Activated CD4-positive, alpha-beta T cell treated with anti-CD3 and anti-CD28 coated beads for 36 hours (primary cell): ENCODE measurements at regions not wholly inside any gene's neighbourhood (a gene's known extent, or its start where the extent isn't known, plus 50 kb on each side); places are given as distances from the start of the nearest gene placed in this dataset.

Experiments
- ATAC-seq: fragments of 200-7000 bp; cut with Tn5 transposase; one replicate; pipeline ENCODE4 v1.10.0; 2021; ENCODE audit warnings: mild to moderate bottlenecking, moderate library complexity
- CTCF ChIA-PET: fragments of 350-600 bp; sonication (Branson Sonifier 250); formaldehyde crosslinking; loops from one replicate; lab custom pipeline; 2021; ENCODE audit warnings: antibody characterized with exemption; lab: Charles Lee
- POLR2A ChIA-PET: fragments of 350-600 bp; sonication (Branson Sonifier 250); formaldehyde crosslinking; loops from one replicate; lab custom pipeline; 2021; ENCODE audit warnings: antibody characterized with exemption, inconsistent platforms; lab: Charles Lee
- DNase-seq: peaks from one replicate; pipeline ENCODE4 v3.0.0-alpha.2; 2020
- H3K27ac Mint-ChIP-seq: one replicate; pipeline ENCODE4 v1.8.0; 2021; ENCODE audit warnings: mixed read lengths
- H3K27me3 Mint-ChIP-seq: one replicate; pipeline ENCODE4 v1.8.0; 2021; ENCODE audit warnings: mixed read lengths
- H3K36me3 Mint-ChIP-seq: one replicate; pipeline ENCODE4 v1.8.0; 2021; ENCODE audit warnings: low read depth, mixed read lengths
- H3K4me1 Mint-ChIP-seq: one replicate; pipeline ENCODE4 v1.8.0; 2021; ENCODE audit warnings: mixed read lengths
- H3K4me3 Mint-ChIP-seq: one replicate; pipeline ENCODE4 v1.8.0; 2021; ENCODE audit warnings: mild to moderate bottlenecking, moderate library complexity, mixed read lengths
- H3K9me3 Mint-ChIP-seq: one replicate; pipeline ENCODE4 v1.8.0; 2021; ENCODE audit warnings: low read depth, mixed read lengths
- intact Hi-C, 2 experiments: fragments of 100-400 bp; cut with DNase I in 1 of 2; cut with micrococcal nuclease in 1 of 2; formaldehyde crosslinking; loops; one replicate each; pipeline versions ENCODE4 v1.14.2 to v1.15.1; 2022 to 2024; cut with DNase I, micrococcal nuclease

GRCh38 chr15:25556136-25556535 is 117.3 kb upstream of the UBE3A start:
- Mint-ChIP-seq H3K27me3 (no peaks in the 10 kb centered on the region), H3K4me3 (no peak overlapping the region), H3K9me3 (peaks cover 5% of the 10 kb centered on the region), H3K36me3 (no peaks in the 10 kb centered on the region), H3K4me1 (no peaks in the 10 kb centered on the region), H3K27ac (no peak overlapping the region)
- ATAC-seq (no peak), DNase-seq (no peak)
- CTCF ChIA-PET, result no interaction called here
- POLR2A ChIA-PET, result no interaction called here
- intact Hi-C loops, result loop anchor here in 1 of 2 experiments (10.0 kb wide), 1 partner anchor 301 kb away; no protein-coding TSS in a partner anchor

DNA sequence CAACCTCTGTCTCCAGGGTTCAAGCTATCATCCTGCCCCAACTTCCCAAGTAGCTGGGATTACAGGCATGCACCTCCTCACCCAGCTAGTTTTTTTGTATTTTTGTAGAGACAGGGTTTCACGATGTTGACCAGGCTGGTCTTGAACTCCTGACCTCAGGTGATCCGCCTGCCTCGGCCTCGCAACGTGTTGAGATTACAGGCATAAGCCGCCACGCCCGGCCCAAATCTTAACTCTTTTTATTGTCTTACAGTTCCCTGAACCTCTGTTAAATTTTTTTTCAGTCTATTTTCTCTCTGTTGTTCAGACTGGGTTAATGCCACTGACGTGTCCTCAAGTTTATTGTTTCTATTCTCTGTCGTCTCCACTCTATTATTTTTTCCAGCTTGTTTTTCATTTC is 115.8 kb upstream of the UBE3A start:
- ATAC-seq (no peak), DNase-seq (no peak)
- Mint-ChIP-seq H3K4me3 (no peak overlapping the region), H3K9me3 (peaks cover under 1% of the 10 kb centered on the region), H3K27ac (no peak overlapping the region), H3K36me3 (no peaks in the 10 kb centered on the region), H3K4me1 (no peaks in the 10 kb centered on the region), H3K27me3 (no peaks in the 10 kb centered on the region)
- intact Hi-C loops, result loop anchor here in 1 of 2 experiments (10.0 kb wide), 1 partner anchor 300 kb away; no protein-coding TSS in a partner anchor
- ChIA-PET POLR2A (no interaction called here), CTCF (no interaction called here)

DNA sequence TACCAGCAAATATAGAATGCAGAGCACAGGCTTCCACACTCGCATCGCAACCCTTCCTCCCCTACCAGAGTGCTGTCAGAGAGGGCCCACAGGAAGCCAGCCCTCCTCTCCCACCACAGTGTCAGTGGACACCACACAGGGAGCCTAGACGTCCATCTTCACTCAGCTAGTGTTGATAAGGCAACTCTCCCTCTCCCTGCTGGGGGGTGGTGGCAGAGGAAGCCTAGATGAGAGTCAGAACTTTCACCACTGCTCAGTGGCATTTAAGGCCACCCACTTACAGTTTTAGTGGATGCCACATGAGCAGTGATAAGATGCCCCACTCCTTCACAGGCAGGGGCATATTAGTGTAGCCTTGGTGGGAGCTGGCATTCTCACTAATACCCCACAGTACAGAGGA is 109.8 kb upstream of the UBE3A start:
- Mint-ChIP-seq H3K27me3 (no peaks in the 10 kb centered on the region), H3K9me3 (peaks cover 2% of the 10 kb centered on the region), H3K4me3 (no peak overlapping the region), H3K4me1 (peaks cover 2% of the 10 kb centered on the region), H3K27ac (no peak overlapping the region), H3K36me3 (no peaks in the 10 kb centered on the region)
- ATAC-seq (no peak), DNase-seq (no peak)
- intact Hi-C loops, result no loop called here
- ChIA-PET CTCF (interaction anchor here (0.6 kb wide), 1 partner anchor 222 kb away, joined by 3 read pairs; no protein-coding TSS in a partner anchor), POLR2A (no interaction called here)

DNA sequence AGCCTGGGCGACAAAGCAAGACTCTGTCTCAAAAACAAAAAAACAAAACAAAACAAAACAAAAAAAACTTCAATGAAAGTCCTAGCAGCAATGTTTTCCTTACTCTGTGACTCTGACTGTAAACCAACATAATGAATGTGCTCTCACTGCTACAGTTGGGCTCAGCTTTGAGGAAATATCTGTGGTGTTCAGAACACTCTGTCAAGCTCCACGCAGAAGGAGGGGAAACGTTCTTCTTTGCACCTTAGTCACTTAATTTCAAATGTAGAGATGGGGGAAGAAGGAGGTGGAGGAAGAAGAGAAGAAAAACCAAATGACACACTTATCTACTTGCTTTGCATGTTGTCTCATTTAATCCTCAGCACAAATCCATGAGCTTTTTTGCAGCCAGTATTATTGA is 107.1 kb upstream of the UBE3A start:
- intact Hi-C loops, result no loop called here
- DNase-seq (no peak), ATAC-seq (no peak)
- Mint-ChIP-seq H3K36me3 (no peaks in the 10 kb centered on the region), H3K9me3 (peaks cover 2% of the 10 kb centered on the region), H3K27me3 (no peaks in the 10 kb centered on the region), H3K4me3 (no peak overlapping the region), H3K4me1 (peaks cover 2% of the 10 kb centered on the region), H3K27ac (no peak overlapping the region)
- ChIA-PET CTCF (no interaction called here), POLR2A (no interaction called here)

DNA sequence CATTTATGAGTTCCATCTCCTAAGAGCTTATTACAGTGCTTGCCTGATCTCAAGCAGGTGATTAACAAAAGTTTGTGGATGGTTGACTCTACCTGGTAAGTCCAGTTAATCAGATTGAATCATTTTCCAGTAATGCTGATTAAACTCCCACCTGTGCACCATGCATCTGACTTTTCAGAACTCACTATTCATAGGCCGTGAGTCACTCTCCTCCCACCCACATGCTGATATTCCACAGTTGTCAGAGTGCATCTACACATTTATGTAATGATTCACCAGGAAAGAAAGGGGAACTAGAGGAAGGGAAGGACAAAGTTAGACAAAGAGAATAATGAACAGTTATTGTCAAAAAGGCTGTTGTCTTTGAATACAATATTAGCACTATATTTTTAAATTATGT is 106.2 kb upstream of the UBE3A start:
- ATAC-seq (peak; percentile 47), DNase-seq (peak; percentile 16)
- no peaks in the 10 kb centered on the region for H3K36me3 Mint-ChIP-seq
- no peaks in the 10 kb centered on the region for H3K27me3 Mint-ChIP-seq
- H3K27ac Mint-ChIP-seq, result no peak overlapping the region
- intact Hi-C loops, result no loop called here
- H3K4me1 Mint-ChIP-seq, result peaks cover 2% of the 10 kb centered on the region
- POLR2A ChIA-PET, result no interaction called here
- H3K4me3 Mint-ChIP-seq, result no peak overlapping the region
- CTCF ChIA-PET, result no interaction called here
- peaks cover 2% of the 10 kb centered on the region for H3K9me3 Mint-ChIP-seq

DNA sequence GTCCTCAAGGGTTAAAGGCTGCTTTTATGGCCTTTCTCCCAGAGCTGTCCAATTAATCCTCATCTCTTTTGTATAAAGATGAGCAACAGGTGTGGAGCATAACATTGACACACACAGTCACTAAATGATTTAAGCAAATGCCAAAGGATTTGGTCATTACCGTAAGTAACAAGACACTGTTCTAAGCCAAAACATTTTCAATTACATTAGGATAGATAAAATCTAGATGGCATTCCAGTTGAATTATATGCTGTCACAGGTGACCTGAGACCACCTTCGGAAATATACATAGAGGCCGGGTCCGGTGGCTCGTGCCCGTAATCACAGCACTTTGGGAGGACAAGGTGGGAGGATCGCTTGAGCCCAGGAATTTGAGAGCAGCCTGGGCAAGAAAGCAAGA is 105.3 kb upstream of the UBE3A start:
- ATAC-seq (no peak), DNase-seq (no peak)
- H3K4me1 Mint-ChIP-seq, result peaks cover 2% of the 10 kb centered on the region
- peaks cover 2% of the 10 kb centered on the region for H3K9me3 Mint-ChIP-seq
- no peaks in the 10 kb centered on the region for H3K36me3 Mint-ChIP-seq
- POLR2A ChIA-PET, result no interaction called here
- H3K27ac Mint-ChIP-seq, result no peak overlapping the region
- no peak overlapping the region for H3K4me3 Mint-ChIP-seq
- CTCF ChIA-PET, result no interaction called here
- H3K27me3 Mint-ChIP-seq, result no peaks in the 10 kb centered on the region
- intact Hi-C loops, result no loop called here

DNA sequence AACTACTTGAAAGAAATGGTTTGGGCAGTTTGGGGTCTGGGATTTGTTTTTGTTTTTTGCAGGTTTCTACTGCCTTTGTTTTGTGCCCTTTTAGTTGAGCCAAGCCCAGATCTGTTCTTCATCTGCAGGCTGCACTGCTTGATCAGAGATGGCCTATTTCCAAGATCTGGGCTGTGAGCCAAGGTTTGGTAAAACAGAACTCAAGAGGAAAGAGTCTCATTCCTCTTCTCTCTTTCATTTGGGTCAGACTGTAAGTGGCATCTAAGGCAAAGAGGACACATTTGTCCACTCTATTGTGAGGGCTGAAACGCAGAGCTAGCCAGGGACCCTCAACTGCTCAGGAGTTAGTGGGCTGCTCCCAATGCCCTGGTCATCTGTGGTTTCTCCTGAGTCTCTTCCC is 104.4 kb upstream of the UBE3A start:
- ChIA-PET CTCF (interaction anchor here (0.9 kb wide), 1 partner anchor 43 kb away, joined by 3 read pairs; no protein-coding TSS in a partner anchor), POLR2A (no interaction called here)
- intact Hi-C loops, result no loop called here
- Mint-ChIP-seq H3K27ac (no peak overlapping the region), H3K4me3 (no peak overlapping the region), H3K36me3 (no peaks in the 10 kb centered on the region), H3K4me1 (peaks cover 2% of the 10 kb centered on the region), H3K27me3 (no peaks in the 10 kb centered on the region), H3K9me3 (peaks cover 2% of the 10 kb centered on the region)
- no peak for DNase-seq
- no peak for ATAC-seq

- no peak for ATAC-seq
- Mint-ChIP-seq H3K27me3 (no peaks in the 10 kb centered on the region), H3K4me1 (peaks cover 2% of the 10 kb centered on the region), H3K27ac (no peak overlapping the region), H3K9me3 (peaks cover 2% of the 10 kb centered on the region), H3K4me3 (no peak overlapping the region), H3K36me3 (no peaks in the 10 kb centered on the region)
- DNase-seq, result no peak
- intact Hi-C loops, result no loop called here
- POLR2A ChIA-PET, result no interaction called here
- CTCF ChIA-PET, result no interaction called here
These were observed 102.4 kb upstream of the UBE3A start for GRCh38 chr15:25541228-25541627.

GRCh38 chr15:25536801-25537611 is 98.2 kb upstream of the UBE3A start:
- Mint-ChIP-seq H3K36me3 (no peaks in the 10 kb centered on the region), H3K27ac (no peak overlapping the region), H3K27me3 (no peaks in the 10 kb centered on the region), H3K9me3 (no peaks in the 10 kb centered on the region), H3K4me1 (no peaks in the 10 kb centered on the region), H3K4me3 (no peak overlapping the region)
- DNase-seq, result no peak
- no peak for ATAC-seq
- POLR2A ChIA-PET, result no interaction called here
- intact Hi-C loops, result no loop called here
- CTCF ChIA-PET, result interaction anchor here (0.6 kb wide), 2 partner anchors 119 to 495 kb away, joined by 3 to 4 read pairs; no protein-coding TSS in a partner anchor

GRCh38 chr15:25535866-25536265 is 97.0 kb upstream of the UBE3A start:
- intact Hi-C loops, result no loop called here
- Mint-ChIP-seq H3K27me3 (no peaks in the 10 kb centered on the region), H3K27ac (no peak overlapping the region), H3K9me3 (no peaks in the 10 kb centered on the region), H3K4me1 (no peaks in the 10 kb centered on the region), H3K36me3 (no peaks in the 10 kb centered on the region), H3K4me3 (no peak overlapping the region)
- ATAC-seq (no peak), DNase-seq (no peak)
- POLR2A ChIA-PET, result no interaction called here
- CTCF ChIA-PET, result no interaction called here

DNA sequence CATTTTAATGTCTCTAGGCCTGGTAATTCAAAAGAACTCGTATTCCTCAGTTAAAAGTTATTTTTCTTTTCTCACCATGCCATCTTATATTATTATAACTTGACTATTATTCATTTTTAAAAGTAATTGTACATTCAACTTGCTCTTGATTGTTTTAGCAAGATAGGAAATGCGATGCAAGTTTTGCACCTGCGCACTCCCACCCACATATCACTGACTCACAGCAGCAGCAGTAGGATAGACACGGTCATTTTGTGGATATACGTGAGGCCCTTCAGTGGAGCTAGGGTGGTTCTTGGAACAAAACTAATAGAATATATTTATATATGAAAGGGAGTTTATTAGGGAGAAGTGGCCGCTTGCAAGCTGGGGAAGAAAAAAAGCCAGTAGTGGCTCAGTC is 95.5 kb upstream of the UBE3A start:
- H3K27ac Mint-ChIP-seq, result no peak overlapping the region
- DNase-seq (no peak), ATAC-seq (no peak)
- no peaks in the 10 kb centered on the region for H3K4me1 Mint-ChIP-seq
- ChIA-PET CTCF (no interaction called here), POLR2A (interaction anchor here (0.6 kb wide), 1 partner anchor 369 kb away, joined by 3 read pairs; no protein-coding TSS in a partner anchor)
- no peaks in the 10 kb centered on the region for H3K36me3 Mint-ChIP-seq
- no peaks in the 10 kb centered on the region for H3K27me3 Mint-ChIP-seq
- intact Hi-C loops, result no loop called here
- H3K4me3 Mint-ChIP-seq, result no peak overlapping the region
- peaks cover 4% of the 10 kb centered on the region for H3K9me3 Mint-ChIP-seq
